AG04449 (cell line): ENCODE measurements at regions not wholly inside any gene's neighbourhood (a gene's known extent, or its start where the extent isn't known, plus 50 kb on each side); places are given as distances from the start of the nearest gene placed in this dataset.

Experiments
- CTCF ChIA-PET: fragments of 350-600 bp; formaldehyde crosslinking; extraction: SDS; loops from one replicate; lab custom pipeline; 2021; ENCODE audit warnings: antibody characterized with exemption; lab: Yijun Ruan, JAX
- POLR2A ChIA-PET: fragments of 400-600, 350-600 bp; formaldehyde crosslinking; extraction: SDS; loops from one replicate; lab custom pipeline; 2020; ENCODE audit warnings: antibody characterized with exemption, inconsistent platforms; lab: Yijun Ruan, JAX
- DNase-seq: peaks from one replicate; pipeline ENCODE4 v3.0.0-alpha.2; 2010; ENCODE audit warnings: low read depth, low spot score
- H3K4me3 ChIP-seq: 2 replicates; pipeline ENCODE4 v1.5.1; 2011; ENCODE audit warnings: low read depth, mild to moderate bottlenecking, control low read depth, low read length
- TF ChIP-seq, protein P1 (sequence below): IDR thresholded peaks from one replicate; pipeline ENCODE4 v1.5.1; 2011; ENCODE audit warnings: mild to moderate bottlenecking, moderate library complexity, low read length, control low read depth, inconsistent platforms; ENCODE audit not compliant: insufficient read depth; ENCODE audit errors: missing control alignments

DNA sequence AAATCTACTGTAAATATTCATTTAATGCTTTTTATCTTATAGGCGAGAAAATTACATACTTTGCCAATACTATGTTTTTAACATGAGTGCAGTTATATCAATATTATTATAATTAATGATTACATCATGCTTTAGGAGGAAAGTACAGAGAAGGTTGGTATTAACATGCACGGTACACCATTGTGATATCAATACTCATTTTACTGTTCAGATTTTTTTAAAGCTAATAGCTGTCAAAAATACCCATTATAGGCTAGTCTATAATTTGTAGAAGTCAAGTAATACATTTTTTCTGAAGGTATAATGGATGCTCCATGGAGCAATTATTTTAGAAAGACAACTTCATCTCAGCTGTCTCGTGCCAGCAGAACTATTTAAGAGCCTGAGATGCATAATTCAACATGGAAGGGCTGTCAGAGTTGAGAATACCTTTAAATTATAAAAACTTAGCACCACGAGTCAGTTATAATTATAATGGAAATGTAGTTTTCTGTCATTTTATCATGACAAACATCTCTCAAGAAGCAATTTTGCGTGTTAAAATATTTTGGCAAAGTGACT lies 1641.7 kb upstream of the ACVR2A start:
- CTCF ChIA-PET, result no interaction called here
- POLR2A ChIA-PET, result no interaction called here
- TF ChIP-seq, protein P1, sequence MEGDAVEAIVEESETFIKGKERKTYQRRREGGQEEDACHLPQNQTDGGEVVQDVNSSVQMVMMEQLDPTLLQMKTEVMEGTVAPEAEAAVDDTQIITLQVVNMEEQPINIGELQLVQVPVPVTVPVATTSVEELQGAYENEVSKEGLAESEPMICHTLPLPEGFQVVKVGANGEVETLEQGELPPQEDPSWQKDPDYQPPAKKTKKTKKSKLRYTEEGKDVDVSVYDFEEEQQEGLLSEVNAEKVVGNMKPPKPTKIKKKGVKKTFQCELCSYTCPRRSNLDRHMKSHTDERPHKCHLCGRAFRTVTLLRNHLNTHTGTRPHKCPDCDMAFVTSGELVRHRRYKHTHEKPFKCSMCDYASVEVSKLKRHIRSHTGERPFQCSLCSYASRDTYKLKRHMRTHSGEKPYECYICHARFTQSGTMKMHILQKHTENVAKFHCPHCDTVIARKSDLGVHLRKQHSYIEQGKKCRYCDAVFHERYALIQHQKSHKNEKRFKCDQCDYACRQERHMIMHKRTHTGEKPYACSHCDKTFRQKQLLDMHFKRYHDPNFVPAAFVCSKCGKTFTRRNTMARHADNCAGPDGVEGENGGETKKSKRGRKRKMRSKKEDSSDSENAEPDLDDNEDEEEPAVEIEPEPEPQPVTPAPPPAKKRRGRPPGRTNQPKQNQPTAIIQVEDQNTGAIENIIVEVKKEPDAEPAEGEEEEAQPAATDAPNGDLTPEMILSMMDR, result no peak
- no peak for DNase-seq
- no peak overlapping the region for H3K4me3 ChIP-seq

DNA sequence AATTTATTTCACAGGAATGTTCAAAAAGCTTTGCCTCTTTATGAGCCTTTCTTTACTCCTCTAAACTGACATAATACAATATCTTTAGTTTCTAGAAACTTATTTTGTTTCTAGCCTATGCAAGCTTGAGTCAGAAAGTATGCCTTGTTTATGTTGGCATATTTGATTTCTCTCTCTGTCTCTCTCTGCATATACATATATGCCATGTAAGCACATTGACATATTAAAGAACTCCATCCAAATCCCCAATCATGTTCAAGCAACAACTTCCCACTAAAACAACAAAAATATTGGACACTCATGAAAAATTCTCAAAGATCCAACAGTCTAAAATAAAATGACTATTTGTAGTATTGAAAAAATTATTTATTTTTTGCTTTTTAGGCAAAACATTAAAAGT lies 1651.2 kb upstream of the ACVR2A start:
- no peak overlapping the region for H3K4me3 ChIP-seq
- DNase-seq, result no peak
- TF ChIP-seq, protein P1, result no peak
- POLR2A ChIA-PET, result no interaction called here
- CTCF ChIA-PET, result no interaction called here

DNA sequence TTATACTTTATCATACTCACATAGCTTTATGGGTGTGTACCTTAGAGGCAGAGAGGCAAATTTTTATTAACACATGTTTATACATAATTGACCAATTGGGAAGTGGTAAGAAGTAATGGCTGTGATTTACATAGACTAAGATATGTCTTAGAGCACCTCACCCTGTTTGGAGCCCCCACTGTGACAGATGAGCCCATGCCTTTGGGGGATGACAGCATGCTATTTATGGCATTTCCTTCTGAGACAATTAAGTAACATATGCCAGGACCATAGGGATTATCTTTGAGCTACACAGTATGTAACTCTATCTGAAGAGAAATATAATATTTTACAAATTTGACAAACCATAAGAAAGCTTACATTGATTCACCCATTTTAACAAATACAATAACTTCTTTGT lies 1655.3 kb upstream of the ACVR2A start:
- no peak for DNase-seq
- ChIA-PET POLR2A (no interaction called here), CTCF (no interaction called here)
- TF ChIP-seq, protein P1, result no peak
- no peak overlapping the region for H3K4me3 ChIP-seq

DNA sequence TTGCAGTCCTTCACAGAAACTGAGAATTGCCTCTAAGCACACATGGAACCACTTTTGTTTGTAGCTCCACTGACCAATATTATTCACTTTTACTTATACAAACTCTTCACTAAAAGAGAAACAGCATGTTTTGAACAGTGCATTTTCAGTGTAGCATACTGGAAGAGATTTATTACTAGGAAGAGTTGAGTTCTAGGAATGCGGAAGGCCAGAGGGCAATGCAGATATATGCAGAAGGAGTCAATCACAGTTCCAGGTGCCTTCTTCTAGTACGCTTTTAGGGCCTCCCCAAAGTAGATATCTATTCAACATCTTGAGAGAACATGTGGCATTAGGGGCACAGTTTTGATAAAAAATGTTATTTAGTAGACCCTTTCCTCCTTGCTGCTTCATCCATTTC lies 1654.0 kb upstream of the ZEB2 start:
- ChIA-PET POLR2A (no interaction called here), CTCF (no interaction called here)
- no peak overlapping the region for H3K4me3 ChIP-seq
- TF ChIP-seq, protein P1, result no peak
- DNase-seq, result no peak

DNA sequence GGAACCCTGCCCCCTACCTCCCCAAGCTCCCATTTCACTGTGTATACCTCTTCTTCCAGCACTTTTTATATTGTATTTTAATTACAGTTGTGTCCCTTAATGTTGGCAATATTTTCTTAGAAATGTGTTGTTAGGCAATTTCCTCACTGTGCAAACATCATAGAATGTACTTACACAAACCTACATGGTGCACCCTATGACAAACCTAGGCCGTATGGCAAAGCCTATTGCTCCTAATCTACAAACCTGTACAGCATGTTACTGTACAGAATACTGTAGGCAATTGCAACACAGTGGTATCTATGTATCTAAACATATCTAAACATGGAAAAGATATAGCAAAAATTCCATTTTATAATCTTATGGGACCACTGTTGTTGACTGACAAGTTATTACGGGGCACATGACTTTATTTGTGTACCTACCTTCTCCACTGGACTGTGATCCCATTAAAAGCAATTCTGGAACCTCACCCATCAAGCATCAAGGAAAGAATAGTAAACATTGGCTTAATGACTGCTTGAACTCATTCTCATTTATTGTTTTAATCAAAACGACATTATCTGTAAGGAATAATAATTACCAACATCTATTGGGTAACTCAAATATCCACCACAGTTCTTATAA lies 1641.5 kb upstream of the ZEB2 start:
- H3K4me3 ChIP-seq, result no peak overlapping the region
- CTCF ChIA-PET, result no interaction called here
- no peak for DNase-seq
- POLR2A ChIA-PET, result no interaction called here
- TF ChIP-seq, protein P1, result no peak

DNA sequence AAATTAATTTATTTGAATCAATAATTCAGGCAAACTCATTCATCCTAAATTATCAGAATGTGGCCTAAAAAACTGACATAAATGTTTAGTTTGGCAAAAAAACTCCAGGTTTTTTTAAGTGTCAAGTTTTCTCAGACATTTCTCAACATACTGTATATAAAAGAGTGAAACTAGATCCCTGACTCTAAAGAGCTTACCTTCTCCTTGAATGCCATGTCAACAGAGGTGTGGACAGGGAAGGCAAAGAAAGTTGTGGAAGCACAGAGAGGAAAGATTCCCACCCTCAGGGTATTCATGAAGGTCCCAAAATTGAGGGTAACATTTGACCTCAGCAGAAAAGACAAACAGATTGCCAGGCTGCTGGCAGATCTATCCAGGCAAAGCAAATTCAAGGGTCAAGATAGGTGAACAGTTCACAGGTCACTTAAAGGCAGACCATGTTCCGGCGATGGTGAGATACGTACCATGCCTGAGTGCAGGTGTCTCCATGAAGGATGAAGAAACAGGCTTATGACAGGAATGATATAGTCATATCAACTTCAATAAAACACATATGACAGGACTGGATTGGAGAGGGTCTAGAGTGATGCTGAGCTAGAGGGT lies 1638.3 kb upstream of the ZEB2 start:
- no peak overlapping the region for H3K4me3 ChIP-seq
- ChIA-PET CTCF (no interaction called here), POLR2A (no interaction called here)
- DNase-seq, result no peak
- TF ChIP-seq, protein P1, result no peak
